ENCODE measurements at regions not wholly inside any gene's neighbourhood (a gene's known extent, or its start where the extent isn't known, plus 50 kb on each side); places are given as distances from the start of the nearest gene placed in this dataset.

- no peak for TF ChIP-seq CTCF (IDR thresholded peaks at IDR 0.05)
Measured at GRCh38 chr5:136600306-136600705, 235.0 kb upstream of the TRPC7 start.

GRCh38 chr5:136598802-136599404 is 233.6 kb upstream of the TRPC7 start:
- Histone ChIP-seq H3K4me1 (no peaks in the 10 kb centered on the region), H3K36me3 (no peaks in the 10 kb centered on the region), H3K4me3 (no peak overlapping the region), H3K27me3 (no peaks in the 10 kb centered on the region), H3K9ac (ENCODE audit: low read depth in 2 of 2, low read length in 2 of 2) (no peak overlapping the region), H3K27ac (no peak overlapping the region), H3K9me3 (no peaks in the 10 kb centered on the region)
- no peak for DNase-seq
- intact Hi-C loops (cut with DNase I), result no loop called here
- no peak for TF ChIP-seq CTCF (IDR thresholded peaks at IDR 0.05)

More at GRCh38 chr5:136600306-136600705, 235.0 kb upstream of the TRPC7 start:
- no peak for DNase-seq
- Histone ChIP-seq H3K4me3 (no peak overlapping the region), H3K27ac (no peak overlapping the region), H3K36me3 (no peaks in the 10 kb centered on the region), H3K27me3 (no peaks in the 10 kb centered on the region), H3K9ac (ENCODE audit: low read depth in 2 of 2, low read length in 2 of 2) (no peak overlapping the region), H3K4me1 (no peaks in the 10 kb centered on the region), H3K9me3 (no peaks in the 10 kb centered on the region)
- intact Hi-C loops (cut with DNase I), result no loop called here

- Histone ChIP-seq H3K4me1 (no peaks in the 10 kb centered on the region), H3K27ac (no peak overlapping the region), H3K36me3 (no peaks in the 10 kb centered on the region), H3K27me3 (no peaks in the 10 kb centered on the region), H3K9ac (ENCODE audit: low read depth in 2 of 2, low read length in 2 of 2) (no peak overlapping the region), H3K4me3 (no peak overlapping the region), H3K9me3 (no peaks in the 10 kb centered on the region)
- intact Hi-C loops (cut with DNase I), result no loop called here
- TF ChIP-seq CTCF (IDR thresholded peaks at IDR 0.05), result no peak
- DNase-seq, result no peak
Measured at GRCh38 chr5:136594416-136594815, 229.1 kb upstream of the TRPC7 start.

GRCh38 chr5:136590581-136590980 is 225.2 kb upstream of the TRPC7 start:
- H3K4me3 ChIP-seq, result no peak overlapping the region
- no peaks in the 10 kb centered on the region for H3K4me1 ChIP-seq
- H3K9ac ChIP-seq (ENCODE audit: low read depth in 2 of 2, low read length in 2 of 2), result no peak overlapping the region
- intact Hi-C loops (cut with DNase I), result no loop called here
- no peaks in the 10 kb centered on the region for H3K9me3 ChIP-seq
- TF ChIP-seq CTCF (IDR thresholded peaks at IDR 0.05), result no peak
- H3K36me3 ChIP-seq, result no peaks in the 10 kb centered on the region
- H3K27ac ChIP-seq, result no peak overlapping the region
- H3K27me3 ChIP-seq, result no peaks in the 10 kb centered on the region
- DNase-seq, result no peak

GRCh38 chr5:136586196-136586595 is 220.9 kb upstream of the TRPC7 start:
- no peak for DNase-seq
- H3K36me3 ChIP-seq, result no peaks in the 10 kb centered on the region
- no peak overlapping the region for H3K27ac ChIP-seq
- intact Hi-C loops (cut with DNase I), result no loop called here
- H3K27me3 ChIP-seq, result no peaks in the 10 kb centered on the region
- H3K4me3 ChIP-seq, result no peak overlapping the region
- TF ChIP-seq CTCF (IDR thresholded peaks at IDR 0.05), result no peak
- no peaks in the 10 kb centered on the region for H3K4me1 ChIP-seq
- H3K9me3 ChIP-seq, result no peaks in the 10 kb centered on the region
- H3K9ac ChIP-seq (ENCODE audit: low read depth in 2 of 2, low read length in 2 of 2), result no peak overlapping the region

Data from colonic mucosa (tissue), 4 donors.